GM12875 (cell line): ENCODE measurements at regions not wholly inside any gene's neighbourhood (a gene's known extent, or its start where the extent isn't known, plus 50 kb on each side); places are given as distances from the start of the nearest gene placed in this dataset.

ENCODE experiments used
- H3K4me3 ChIP-seq: one replicate; pipeline ENCODE4 v1.5.1; 2011; ENCODE audit warnings: low read depth, low read length, control low read depth
- TF ChIP-seq, protein P1 (sequence below): IDR thresholded peaks from 2 replicates; pipeline ENCODE4 v1.5.1; 2011; ENCODE audit warnings: low read depth, mild to moderate bottlenecking, control low read depth, inconsistent platforms, low read length, moderate library complexity, borderline replicate concordance; ENCODE audit not compliant: insufficient read depth

DNA sequence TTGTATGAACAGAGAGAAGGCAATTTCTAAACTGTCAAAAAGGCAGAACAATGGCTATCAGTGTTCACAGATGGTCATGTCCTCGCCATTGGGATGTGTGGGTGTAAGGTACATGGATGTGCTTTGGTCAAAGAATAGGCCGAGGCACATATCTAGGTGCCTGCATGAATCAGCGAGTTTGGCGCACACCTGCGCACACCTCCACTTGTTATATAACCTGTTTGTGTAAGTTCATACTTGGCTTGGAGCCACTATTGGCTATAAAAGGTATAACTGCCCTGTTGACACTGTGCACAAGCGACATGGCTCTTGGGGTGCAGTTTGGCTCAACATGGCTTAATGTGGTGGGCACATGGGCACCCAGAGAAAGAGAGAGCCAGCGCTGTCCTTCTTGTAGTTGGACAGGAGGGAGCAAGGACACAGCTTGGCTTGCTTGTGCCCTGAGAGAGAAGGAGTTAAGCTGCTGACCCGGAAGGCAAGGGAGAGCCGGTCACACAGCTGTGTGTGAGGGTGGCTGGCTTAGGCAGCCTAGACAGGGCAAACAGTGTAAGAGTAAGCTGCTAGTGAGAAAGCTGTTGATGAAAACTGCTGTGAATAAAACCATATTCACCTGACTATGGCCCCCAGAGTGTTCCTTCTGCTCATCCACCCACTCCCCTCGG, 499.1 kb downstream of the KCNJ2 start:
- TF ChIP-seq, protein P1, sequence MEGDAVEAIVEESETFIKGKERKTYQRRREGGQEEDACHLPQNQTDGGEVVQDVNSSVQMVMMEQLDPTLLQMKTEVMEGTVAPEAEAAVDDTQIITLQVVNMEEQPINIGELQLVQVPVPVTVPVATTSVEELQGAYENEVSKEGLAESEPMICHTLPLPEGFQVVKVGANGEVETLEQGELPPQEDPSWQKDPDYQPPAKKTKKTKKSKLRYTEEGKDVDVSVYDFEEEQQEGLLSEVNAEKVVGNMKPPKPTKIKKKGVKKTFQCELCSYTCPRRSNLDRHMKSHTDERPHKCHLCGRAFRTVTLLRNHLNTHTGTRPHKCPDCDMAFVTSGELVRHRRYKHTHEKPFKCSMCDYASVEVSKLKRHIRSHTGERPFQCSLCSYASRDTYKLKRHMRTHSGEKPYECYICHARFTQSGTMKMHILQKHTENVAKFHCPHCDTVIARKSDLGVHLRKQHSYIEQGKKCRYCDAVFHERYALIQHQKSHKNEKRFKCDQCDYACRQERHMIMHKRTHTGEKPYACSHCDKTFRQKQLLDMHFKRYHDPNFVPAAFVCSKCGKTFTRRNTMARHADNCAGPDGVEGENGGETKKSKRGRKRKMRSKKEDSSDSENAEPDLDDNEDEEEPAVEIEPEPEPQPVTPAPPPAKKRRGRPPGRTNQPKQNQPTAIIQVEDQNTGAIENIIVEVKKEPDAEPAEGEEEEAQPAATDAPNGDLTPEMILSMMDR, result no peak
- H3K4me3 ChIP-seq, result no peak overlapping the region

DNA sequence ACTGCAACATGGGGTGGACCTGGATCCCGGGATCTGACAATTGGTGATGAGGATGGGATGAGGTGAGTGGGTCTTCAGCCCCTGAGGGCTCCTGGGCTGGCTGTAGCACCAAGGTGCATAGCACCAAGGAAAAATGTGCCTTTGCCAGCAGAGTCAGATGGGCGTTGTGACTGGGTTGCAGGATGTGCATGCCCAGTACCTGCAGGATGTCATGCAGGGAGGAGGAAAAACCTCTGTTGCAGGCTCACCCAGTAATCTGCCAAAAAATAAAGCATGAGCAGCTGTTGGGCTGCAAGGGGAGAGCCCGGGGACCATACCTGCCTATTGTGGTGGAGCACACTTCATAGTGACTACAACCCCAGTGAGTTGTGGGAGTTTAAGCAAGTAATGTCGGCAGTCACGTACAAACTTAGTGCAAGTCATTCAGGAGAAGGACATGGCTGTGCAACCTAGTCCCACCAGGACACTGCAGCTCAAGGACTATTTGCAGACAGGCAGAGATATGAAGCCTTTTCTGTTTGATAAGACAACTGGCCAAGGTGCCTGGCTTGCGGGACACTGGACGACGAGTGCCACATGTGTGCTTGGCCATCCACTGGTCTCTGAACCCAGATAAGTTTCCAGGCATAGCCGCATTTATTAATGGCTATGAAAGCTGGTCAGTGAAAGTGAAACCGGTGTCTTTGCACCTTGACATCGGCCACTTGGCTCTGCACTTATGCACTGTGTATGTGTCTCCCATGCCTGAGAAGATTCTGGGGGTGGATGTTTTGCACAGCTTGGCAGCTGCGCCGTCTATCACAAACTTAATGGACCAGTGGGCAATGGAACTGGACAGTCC, 499.8 kb downstream of the KCNJ2 start:
- TF ChIP-seq, protein P1, result no peak
- H3K4me3 ChIP-seq, result no peak overlapping the region

DNA sequence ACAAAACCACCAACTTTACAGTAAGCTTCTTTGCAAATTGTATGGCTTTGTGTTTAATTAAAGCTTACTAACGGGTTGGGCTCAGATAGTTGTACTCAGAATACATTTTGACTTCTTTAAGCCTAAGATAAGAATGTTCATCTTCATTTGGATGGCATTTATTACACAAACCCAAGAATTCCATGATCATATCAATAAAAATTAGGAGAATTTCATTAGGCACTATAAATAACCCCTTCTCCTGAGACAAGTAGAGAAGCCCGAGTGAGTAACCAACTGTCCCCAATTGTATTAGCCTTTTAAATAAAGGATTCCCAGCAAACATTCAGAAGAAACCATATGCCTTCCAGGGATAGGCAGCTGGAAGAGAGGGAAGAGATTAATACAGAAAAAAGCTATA, 504.7 kb downstream of the KCNJ2 start:
- TF ChIP-seq, protein P1, result no peak
- no peak overlapping the region for H3K4me3 ChIP-seq

DNA sequence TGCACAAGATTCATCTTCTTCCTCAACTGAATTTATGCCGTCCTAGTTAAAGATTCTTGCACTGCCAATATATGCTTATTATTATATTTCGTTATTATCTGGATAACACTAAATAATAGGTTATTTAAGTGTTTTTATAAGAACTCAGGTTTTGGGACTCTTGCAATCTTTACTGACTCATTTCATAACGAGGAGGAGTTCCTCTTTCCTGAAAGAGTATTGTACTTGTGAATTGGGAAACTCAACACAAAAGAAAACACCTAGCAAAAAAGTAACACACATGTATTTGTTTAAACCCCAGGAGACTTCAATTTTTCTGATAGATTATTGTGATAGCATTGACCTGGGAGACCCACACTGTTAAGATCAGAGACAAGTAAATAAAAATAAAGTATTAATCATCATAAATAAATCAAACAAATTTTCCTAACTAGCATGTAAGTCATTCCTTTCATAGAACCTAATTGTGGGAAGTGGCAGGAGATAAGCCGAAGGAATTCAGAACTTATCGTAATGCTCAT, 505.8 kb downstream of the KCNJ2 start:
- no peak overlapping the region for H3K4me3 ChIP-seq
- TF ChIP-seq, protein P1, result no peak

DNA sequence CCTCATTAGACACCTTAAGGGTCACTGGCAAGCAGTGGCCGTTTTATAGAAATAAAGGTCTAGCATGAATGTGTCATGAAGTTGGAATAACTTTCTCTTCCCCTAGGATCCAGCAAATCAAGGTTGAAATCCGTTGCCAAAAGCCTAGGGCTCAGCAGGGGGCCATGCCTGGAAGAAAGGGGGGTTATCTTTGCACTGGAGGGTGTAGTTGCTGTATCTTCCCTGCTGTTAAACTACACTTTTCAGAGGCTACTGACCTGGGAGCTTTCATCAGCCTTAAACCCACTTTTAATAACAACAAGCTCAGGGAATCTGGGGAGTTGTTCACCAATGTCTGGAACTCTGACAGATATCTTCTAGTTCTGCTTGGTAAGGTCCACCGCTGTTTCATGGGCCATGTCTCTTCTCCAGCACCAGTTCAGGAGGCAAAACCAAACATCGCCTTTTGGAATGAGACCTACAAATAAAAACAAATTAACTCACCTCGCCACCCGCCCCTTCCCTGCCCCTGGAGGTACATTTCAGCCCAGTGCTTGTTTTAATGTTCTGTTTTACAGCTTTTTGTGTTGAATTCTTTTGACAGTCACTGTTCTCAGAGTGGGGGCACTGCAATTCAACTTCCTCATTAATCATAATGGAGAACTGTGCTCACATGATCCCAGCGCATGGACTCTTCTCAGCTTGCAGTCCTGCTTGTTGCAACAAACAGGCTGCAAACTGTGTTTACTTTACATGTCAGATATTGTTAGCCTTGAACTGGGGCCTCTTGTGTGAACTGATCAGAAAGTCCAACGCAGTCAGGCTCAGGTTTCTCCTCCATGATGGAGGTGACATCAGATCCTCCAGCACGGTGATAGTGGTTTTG, 508.7 kb downstream of the KCNJ2 start:
- TF ChIP-seq, protein P1, result no peak
- H3K4me3 ChIP-seq, result no peak overlapping the region

DNA sequence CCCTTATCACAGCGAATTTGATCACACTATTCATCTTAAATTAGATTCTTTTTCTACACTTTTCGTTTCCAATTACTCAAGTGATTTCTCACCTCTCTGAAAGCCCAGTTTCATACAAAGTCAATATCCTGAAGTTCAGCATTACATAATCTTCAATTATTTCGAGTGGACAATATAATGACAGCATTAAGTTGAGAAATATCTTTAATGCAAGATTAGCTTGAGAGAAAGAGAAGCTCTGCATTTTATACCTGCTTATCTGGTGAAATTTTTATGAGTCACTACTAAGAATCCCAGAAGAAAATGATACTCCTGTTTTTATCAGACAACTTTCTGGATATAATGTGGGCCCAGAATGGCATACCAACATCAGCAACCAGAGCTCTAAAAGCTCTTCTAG, 509.6 kb downstream of the KCNJ2 start:
- H3K4me3 ChIP-seq, result no peak overlapping the region
- TF ChIP-seq, protein P1, result no peak
